Parathyroid adenoma (tissue), 2 donors: ENCODE measurements at regions not wholly inside any gene's neighbourhood (a gene's known extent, or its start where the extent isn't known, plus 50 kb on each side); places are given as distances from the start of the nearest gene placed in this dataset.

Experiments
- H2AFZ ChIP-seq: fragments of 300-600 bp; sonication (generic); one replicate; pipeline ENCODE4 v1.7.0; 2017; ENCODE audit warnings: antibody characterized with exemption, mild to moderate bottlenecking
- H3K27ac ChIP-seq: fragments of 300-600 bp; sonication (generic); one replicate; pipeline ENCODE4 v1.7.0; 2017
- H3K27me3 ChIP-seq: fragments of 300-600 bp; sonication (generic); one replicate; pipeline ENCODE4 v1.7.0; 2017; ENCODE audit warnings: low read length; ENCODE audit not compliant: control insufficient read depth, insufficient read depth
- H3K36me3 ChIP-seq: fragments of 300-600 bp; sonication (generic); one replicate; pipeline ENCODE4 v1.7.0; 2017; ENCODE audit warnings: low read length; ENCODE audit not compliant: control insufficient read depth, insufficient read depth
- H3K4me1 ChIP-seq: fragments of 300-600 bp; sonication (generic); one replicate; pipeline ENCODE4 v1.7.0; 2017; ENCODE audit warnings: control low read depth
- H3K4me2 ChIP-seq: fragments of 300-600 bp; sonication (generic); one replicate; pipeline ENCODE4 v1.7.0; 2017; ENCODE audit warnings: low read length
- H3K4me3 ChIP-seq: fragments of 300-600 bp; sonication (generic); one replicate; pipeline ENCODE4 v1.7.0; 2017; ENCODE audit warnings: low read depth, low read length
- H3K79me2 ChIP-seq: fragments of 300-600 bp; sonication (generic); one replicate; pipeline ENCODE4 v1.7.0; 2017; ENCODE audit warnings: control low read depth
- H3K9ac ChIP-seq: fragments of 300-600 bp; sonication (generic); one replicate; pipeline ENCODE4 v1.7.0; 2017; ENCODE audit warnings: mild to moderate bottlenecking
- H3K9me3 ChIP-seq: fragments of 300-600 bp; sonication (generic); one replicate; pipeline ENCODE4 v1.7.0; 2017; ENCODE audit warnings: low read length; ENCODE audit not compliant: control insufficient read depth
- CTCF ChIP-seq: fragments of 300-600 bp; sonication (generic); IDR thresholded peaks from one replicate; pipeline ENCODE4 v1.7.0; 2017; ENCODE audit warnings: antibody characterized with exemption, mild to moderate bottlenecking
- donor health status: primary hyperparathyroidism.

GRCh38 chr16:75909746-75910145, 183.5 kb upstream of the CPHXL start:
- no peaks in the 10 kb centered on the region for H3K27me3 ChIP-seq
- no peak overlapping the region for H3K9ac ChIP-seq
- no peaks in the 10 kb centered on the region for H3K79me2 ChIP-seq
- H2AFZ ChIP-seq, result no peak overlapping the region
- no peak overlapping the region for H3K4me2 ChIP-seq
- H3K4me3 ChIP-seq, result no peak overlapping the region
- TF ChIP-seq CTCF, result no peak
- no peaks in the 10 kb centered on the region for H3K9me3 ChIP-seq
- no peaks in the 10 kb centered on the region for H3K4me1 ChIP-seq
- H3K27ac ChIP-seq, result no peak overlapping the region
- H3K36me3 ChIP-seq, result no peaks in the 10 kb centered on the region

- H3K79me2 ChIP-seq, result no peaks in the 10 kb centered on the region
- H2AFZ ChIP-seq, result no peak overlapping the region
- TF ChIP-seq CTCF, result no peak
- H3K9ac ChIP-seq, result no peak overlapping the region
- no peak overlapping the region for H3K4me2 ChIP-seq
- no peak overlapping the region for H3K27ac ChIP-seq
- H3K4me1 ChIP-seq, result no peaks in the 10 kb centered on the region
- H3K9me3 ChIP-seq, result no peaks in the 10 kb centered on the region
- no peaks in the 10 kb centered on the region for H3K36me3 ChIP-seq
- H3K4me3 ChIP-seq, result no peak overlapping the region
- no peaks in the 10 kb centered on the region for H3K27me3 ChIP-seq
Measured at GRCh38 chr16:75911896-75912295, 185.6 kb upstream of the CPHXL start.

DNA sequence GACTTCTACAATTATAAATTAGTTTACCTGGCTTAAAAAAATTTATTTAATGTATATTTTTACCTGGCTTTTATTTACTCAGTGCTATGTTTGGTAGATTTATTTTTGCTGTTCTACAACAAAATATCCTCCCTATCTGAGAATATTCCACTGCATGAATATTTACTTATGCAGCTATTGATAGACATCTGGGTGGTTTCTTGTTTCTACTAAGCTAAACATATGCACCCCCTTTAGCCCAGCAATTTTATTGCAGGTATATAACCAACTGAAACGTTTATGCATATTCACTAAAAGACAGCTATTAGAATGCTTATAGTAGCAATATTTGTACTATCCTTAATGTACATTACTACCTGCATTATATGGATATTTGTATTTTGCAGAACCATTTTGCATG, 187.7 kb upstream of the CPHXL start:
- H3K27ac ChIP-seq, result no peak overlapping the region
- TF ChIP-seq CTCF, result no peak
- H3K4me3 ChIP-seq, result no peak overlapping the region
- no peak overlapping the region for H3K9ac ChIP-seq
- no peaks in the 10 kb centered on the region for H3K9me3 ChIP-seq
- no peaks in the 10 kb centered on the region for H3K79me2 ChIP-seq
- H3K36me3 ChIP-seq, result no peaks in the 10 kb centered on the region
- no peak overlapping the region for H2AFZ ChIP-seq
- no peaks in the 10 kb centered on the region for H3K4me1 ChIP-seq
- no peak overlapping the region for H3K4me2 ChIP-seq
- no peaks in the 10 kb centered on the region for H3K27me3 ChIP-seq

- H3K9ac ChIP-seq, result no peak overlapping the region
- H3K9me3 ChIP-seq, result no peaks in the 10 kb centered on the region
- H3K79me2 ChIP-seq, result no peaks in the 10 kb centered on the region
- no peak for TF ChIP-seq CTCF
- H3K4me2 ChIP-seq, result no peak overlapping the region
- H3K27ac ChIP-seq, result no peak overlapping the region
- no peaks in the 10 kb centered on the region for H3K4me1 ChIP-seq
- no peaks in the 10 kb centered on the region for H3K36me3 ChIP-seq
- H2AFZ ChIP-seq, result no peak overlapping the region
- no peak overlapping the region for H3K4me3 ChIP-seq
- no peaks in the 10 kb centered on the region for H3K27me3 ChIP-seq
Measured at GRCh38 chr16:75916451-75916850, 190.2 kb upstream of the CPHXL start.

DNA sequence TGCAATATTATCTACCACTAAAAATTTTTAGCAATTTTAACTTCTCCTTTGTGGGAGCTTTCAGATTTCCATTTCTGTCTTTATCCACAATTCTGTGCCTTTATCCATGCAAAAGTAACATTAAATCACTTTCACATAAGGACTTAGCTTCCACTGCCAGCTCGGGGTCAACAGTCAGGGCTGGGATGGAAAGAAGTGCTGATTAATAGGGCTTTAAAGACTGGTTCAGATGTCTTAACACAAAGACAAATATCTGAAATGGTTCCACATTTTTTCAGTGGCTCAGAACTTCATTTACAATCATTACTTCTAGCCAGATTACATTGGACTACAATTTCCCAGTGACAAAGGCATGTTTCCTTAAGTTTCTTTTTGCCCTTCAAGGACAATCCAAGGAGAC, 191.8 kb upstream of the CPHXL start:
- Histone ChIP-seq H3K4me3 (no peak overlapping the region), H3K4me2 (no peak overlapping the region), H3K27ac (no peak overlapping the region), H3K79me2 (no peaks in the 10 kb centered on the region), H3K36me3 (no peaks in the 10 kb centered on the region), H3K9me3 (no peaks in the 10 kb centered on the region), H3K27me3 (no peaks in the 10 kb centered on the region), H3K9ac (no peak overlapping the region), H3K4me1 (no peaks in the 10 kb centered on the region), H2AFZ (no peak overlapping the region)
- TF ChIP-seq CTCF, result no peak
